Mesenchymal stem cell (in vitro differentiated cells and primary cell): ENCODE measurements at regions not wholly inside any gene's neighbourhood (a gene's known extent, or its start where the extent isn't known, plus 50 kb on each side); places are given as distances from the start of the nearest gene placed in this dataset.

Source experiments
- DNase-seq: peaks from one replicate; pipeline ENCODE4 v3.0.0-alpha.2; 2013
- H2AFZ ChIP-seq: one replicate; pipeline ENCODE4 v1.6.1; 2013; ENCODE audit warnings: low read depth, mild to moderate bottlenecking, control low read depth, inconsistent platforms, low read length, moderate library complexity
- H2AK5ac ChIP-seq: 2 replicates; pipeline ENCODE4 v1.6.1; 2013; ENCODE audit warnings: low read length, moderate library complexity, mild to moderate bottlenecking, inconsistent platforms; ENCODE audit not compliant: severe bottlenecking
- H2BK120ac ChIP-seq: one replicate; pipeline ENCODE4 v1.6.1; 2013; ENCODE audit warnings: low read depth, mild to moderate bottlenecking, inconsistent platforms, low read length, moderate library complexity
- H2BK12ac ChIP-seq, 2 experiments: one replicate each; pipeline ENCODE4 v1.6.1; 2013; ENCODE audit warnings: inconsistent platforms in 2 of 2, low read length in 2 of 2, mild to moderate bottlenecking in 2 of 2, moderate library complexity in 2 of 2, control low read depth in 1 of 2
- H2BK15ac ChIP-seq: one replicate; pipeline ENCODE4 v1.6.1; 2013; ENCODE audit warnings: mild to moderate bottlenecking, low read depth, inconsistent platforms; ENCODE audit not compliant: poor library complexity, severe bottlenecking
- H2BK5ac ChIP-seq: 2 replicates; pipeline ENCODE4 v1.6.1; 2013; ENCODE audit warnings: low read depth, mild to moderate bottlenecking, low read length, control low read depth, inconsistent platforms; ENCODE audit not compliant: poor library complexity, severe bottlenecking
- H3K14ac ChIP-seq, 2 experiments: one replicate each; pipeline ENCODE4 v1.6.1; 2013; ENCODE audit warnings: inconsistent platforms in 2 of 2, low read length in 2 of 2, control low read depth in 1 of 2, mild to moderate bottlenecking in 1 of 2, moderate library complexity in 1 of 2
- H3K18ac ChIP-seq, 2 experiments: one replicate each; pipeline ENCODE4 v1.6.1; 2013; ENCODE audit warnings: inconsistent platforms in 2 of 2, low read length in 2 of 2, control low read depth in 1 of 2, low read depth in 1 of 2, mild to moderate bottlenecking in 1 of 2
- H3K23ac ChIP-seq, 2 experiments: one replicate each; pipeline ENCODE4 v1.6.1; 2013; ENCODE audit warnings: inconsistent platforms in 2 of 2, low read length in 2 of 2, mild to moderate bottlenecking in 2 of 2, moderate library complexity in 2 of 2, control low read depth in 1 of 2
- H3K27ac ChIP-seq: 2 replicates; pipeline ENCODE4 v1.5.1; 2013; ENCODE audit warnings: mild to moderate bottlenecking, moderate library complexity, low read length, control low read depth, inconsistent platforms; ENCODE audit not compliant: poor library complexity, severe bottlenecking
- H3K27me3 ChIP-seq, 2 experiments: 2 replicates each; pipeline versions ENCODE4 v1.6.1 to v1.7.0; 2013; ENCODE audit warnings: low read length in 2 of 2, mild to moderate bottlenecking in 2 of 2, moderate library complexity in 2 of 2, control low read depth in 1 of 2, inconsistent platforms in 1 of 2; ENCODE audit not compliant: control insufficient read depth in 1 of 2, insufficient read depth in 1 of 2
- H3K36me3 ChIP-seq, 2 experiments: 2 replicates each; pipeline versions ENCODE4 v1.6.1 to v1.7.0; 2013; ENCODE audit warnings: low read length in 2 of 2, control low read depth in 1 of 2, inconsistent platforms in 1 of 2, low read depth in 1 of 2, mild to moderate bottlenecking in 1 of 2; ENCODE audit not compliant: insufficient read depth in 2 of 2, control insufficient read depth in 1 of 2
- H3K4ac ChIP-seq, 2 experiments: one replicate each; pipeline ENCODE4 v1.6.1; 2013; ENCODE audit warnings: inconsistent platforms in 2 of 2, low read length in 2 of 2, mild to moderate bottlenecking in 2 of 2, moderate library complexity in 2 of 2, control low read depth in 1 of 2, low read depth in 1 of 2
- H3K4me1 ChIP-seq: 2 replicates; pipeline ENCODE4 v1.6.1; 2013; ENCODE audit warnings: low read depth, low read length, control low read depth; ENCODE audit not compliant: control insufficient read depth, insufficient read depth
- H3K4me2 ChIP-seq: 2 replicates; pipeline ENCODE4 v1.6.1; 2013; ENCODE audit warnings: low read length, mild to moderate bottlenecking, inconsistent platforms; ENCODE audit not compliant: poor library complexity, severe bottlenecking
- H3K4me3 ChIP-seq, 2 experiments: 2 replicates each; pipeline versions ENCODE4 v1.5.1 to v1.7.0; 2013; ENCODE audit warnings: low read length in 2 of 2, mild to moderate bottlenecking in 2 of 2, control low read depth in 1 of 2, low read depth in 1 of 2; ENCODE audit not compliant: insufficient read depth in 1 of 2
- H3K79me1 ChIP-seq: replicated peaks from 2 replicates; pipeline ENCODE4 v1.6.1; 2013; ENCODE audit warnings: mild to moderate bottlenecking, control low read depth, low read length, inconsistent platforms; ENCODE audit not compliant: poor library complexity, severe bottlenecking
- H3K9ac ChIP-seq: 2 replicates; pipeline ENCODE4 v1.7.0; 2013; ENCODE audit warnings: mild to moderate bottlenecking, low read length, moderate library complexity
- H3K9me3 ChIP-seq: 2 replicates; pipeline ENCODE4 v1.7.0; 2013; ENCODE audit warnings: mild to moderate bottlenecking, low read length; ENCODE audit not compliant: control insufficient read depth
- H4K8ac ChIP-seq: one replicate; pipeline ENCODE4 v1.6.1; 2013; ENCODE audit warnings: inconsistent platforms, mild to moderate bottlenecking, low read length, moderate library complexity
- H4K91ac ChIP-seq: one replicate; pipeline ENCODE4 v1.6.1; 2013; ENCODE audit warnings: mild to moderate bottlenecking, low read length, inconsistent platforms
- WGBS: methylation state at CpG from one replicate; pipeline ENCODE4 v1.1.7; 2013; ENCODE audit warnings: mixed read lengths; 5-methylcytosine and 5-hydroxymethylcytosine counted together

DNA sequence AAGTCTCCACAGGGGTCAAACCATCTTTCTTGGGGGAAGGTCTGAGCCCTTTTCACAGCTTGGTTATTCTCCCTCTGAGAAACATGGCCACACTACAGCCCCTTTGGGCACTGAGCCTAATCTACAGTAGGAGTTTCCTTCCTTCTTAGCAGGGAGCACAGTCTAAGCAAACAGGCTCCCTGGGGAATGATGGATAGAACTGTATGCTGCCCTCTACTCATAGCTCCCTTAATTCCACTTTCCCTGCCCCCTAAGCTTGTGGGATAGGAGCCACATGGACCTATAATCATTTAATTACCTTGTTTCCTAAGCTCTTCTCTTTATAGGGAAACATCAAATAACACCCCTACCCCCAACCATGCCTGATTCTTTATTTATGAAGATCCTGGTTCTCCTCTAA lies 442.1 kb upstream of the MEX3C start:
- no peak for DNase-seq
- Histone ChIP-seq H3K4me1 (no peaks in the 10 kb centered on the region), H2BK15ac (no peak overlapping the region), H3K4me2 (no peak overlapping the region), H3K23ac (no peak overlapping the region), H3K18ac (no peak overlapping the region), H3K27me3 (no peaks in the 10 kb centered on the region), H4K8ac (no peak overlapping the region), H3K4ac (no peak overlapping the region), H2BK120ac (no peak overlapping the region), H2AFZ (no peak overlapping the region), H2BK5ac (no peak overlapping the region), H3K36me3 (no peaks in the 10 kb centered on the region), H3K4me3 (no peak overlapping the region), H2BK12ac (no peak overlapping the region), H3K79me1 (no peaks in the 10 kb centered on the region), H3K9me3 (peaks cover 15% of the 10 kb centered on the region), H4K91ac (no peak overlapping the region), H3K14ac (no peak overlapping the region), H3K9ac (no peak overlapping the region), H2AK5ac (no peak overlapping the region), H3K27ac (no peak overlapping the region)

DNA sequence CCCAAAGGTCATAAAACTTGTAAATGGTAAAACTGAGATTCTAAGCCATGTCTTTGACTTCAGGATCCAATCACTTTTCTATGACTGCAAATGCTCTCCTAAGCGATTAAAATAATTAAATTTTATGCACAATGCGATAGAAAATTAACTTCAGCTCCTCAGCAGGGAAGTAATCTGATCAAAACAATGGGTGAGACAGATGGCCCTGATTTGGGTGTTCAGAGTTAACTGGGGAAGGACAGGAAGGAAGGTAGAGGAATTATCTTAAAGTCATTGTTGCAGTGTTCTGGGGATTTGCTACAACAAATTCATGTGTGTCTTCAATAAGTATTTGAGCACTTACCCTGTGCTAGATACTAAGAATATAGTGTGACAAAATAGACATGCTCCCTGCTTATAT lies 446.0 kb upstream of the MEX3C start:
- no peak overlapping the region for H4K8ac ChIP-seq
- no peak overlapping the region for H2AK5ac ChIP-seq
- H3K4me1 ChIP-seq, result no peaks in the 10 kb centered on the region
- H2BK15ac ChIP-seq, result no peak overlapping the region
- no peak overlapping the region for H4K91ac ChIP-seq
- H2AFZ ChIP-seq, result no peak overlapping the region
- no peak overlapping the region for H3K9ac ChIP-seq
- H3K27me3 ChIP-seq, result no peaks in the 10 kb centered on the region
- H3K9me3 ChIP-seq, result no peaks in the 10 kb centered on the region
- 68% methylated on average over 1 of the region's 2 CpGs for WGBS
- H3K79me1 ChIP-seq, result no peaks in the 10 kb centered on the region
- no peak overlapping the region for H3K14ac ChIP-seq
- H2BK12ac ChIP-seq, result no peak overlapping the region
- no peak overlapping the region for H3K23ac ChIP-seq
- no peaks in the 10 kb centered on the region for H3K36me3 ChIP-seq
- H2BK120ac ChIP-seq, result no peak overlapping the region
- H3K4me3 ChIP-seq, result no peak overlapping the region
- no peak overlapping the region for H3K18ac ChIP-seq
- no peak overlapping the region for H3K4ac ChIP-seq
- no peak for DNase-seq
- H3K4me2 ChIP-seq, result no peak overlapping the region
- H3K27ac ChIP-seq, result no peak overlapping the region
- H2BK5ac ChIP-seq, result no peak overlapping the region

DNA sequence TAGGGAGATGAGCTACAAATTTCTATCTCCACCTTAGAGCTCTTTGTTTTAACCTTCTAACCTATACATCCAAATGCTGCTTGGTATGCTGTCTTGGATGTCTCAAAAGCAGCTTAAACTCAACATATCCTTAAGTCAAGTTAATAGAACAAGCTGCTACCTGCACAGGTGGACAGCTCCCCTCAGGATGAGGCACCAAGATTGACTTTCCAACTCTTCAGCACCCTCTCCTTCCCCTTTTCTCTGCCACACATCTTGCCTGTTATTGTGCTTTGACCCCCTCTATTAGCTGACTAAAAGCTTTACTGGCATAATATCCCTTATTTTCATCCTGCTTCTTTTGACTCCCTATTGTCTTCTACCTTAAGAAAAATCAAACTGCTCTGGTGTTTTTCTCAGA lies 448.1 kb upstream of the MEX3C start:
- no peak overlapping the region for H3K4me2 ChIP-seq
- H3K9me3 ChIP-seq, result no peaks in the 10 kb centered on the region
- H2BK15ac ChIP-seq, result no peak overlapping the region
- H3K36me3 ChIP-seq, result no peaks in the 10 kb centered on the region
- no peak for DNase-seq
- H3K79me1 ChIP-seq, result no peaks in the 10 kb centered on the region
- H3K4me1 ChIP-seq, result no peaks in the 10 kb centered on the region
- H2AFZ ChIP-seq, result no peak overlapping the region
- H3K23ac ChIP-seq, result no peak overlapping the region
- no peak overlapping the region for H3K4me3 ChIP-seq
- H4K91ac ChIP-seq, result no peak overlapping the region
- no peak overlapping the region for H4K8ac ChIP-seq
- H3K4ac ChIP-seq, result no peak overlapping the region
- H3K9ac ChIP-seq, result no peak overlapping the region
- no peak overlapping the region for H3K27ac ChIP-seq
- no peaks in the 10 kb centered on the region for H3K27me3 ChIP-seq
- H3K18ac ChIP-seq, result no peak overlapping the region
- no peak overlapping the region for H2BK12ac ChIP-seq
- no peak overlapping the region for H2BK5ac ChIP-seq
- H2AK5ac ChIP-seq, result no peak overlapping the region
- no peak overlapping the region for H3K14ac ChIP-seq
- H2BK120ac ChIP-seq, result no peak overlapping the region

DNA sequence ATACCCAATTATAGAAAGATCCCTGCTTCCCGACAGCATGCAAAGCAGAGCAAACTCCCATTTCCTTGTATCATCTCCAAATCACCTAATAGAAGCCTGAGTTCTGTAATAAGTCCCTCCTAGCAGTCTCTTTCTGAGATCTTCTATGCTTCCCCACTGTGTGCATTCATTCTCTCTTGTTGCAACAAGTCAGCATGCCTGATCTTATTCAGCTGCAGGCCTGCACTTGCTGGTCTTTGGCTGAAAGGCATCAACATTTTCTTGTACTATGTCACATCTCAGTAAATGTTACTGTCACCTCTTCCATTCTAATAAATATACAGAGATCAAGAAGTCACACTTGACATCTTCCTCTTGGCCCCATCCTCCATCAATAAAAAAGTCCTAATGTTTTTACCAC lies 449.9 kb upstream of the MEX3C start:
- H2BK120ac ChIP-seq, result no peak overlapping the region
- H3K36me3 ChIP-seq, result no peaks in the 10 kb centered on the region
- no peak overlapping the region for H3K23ac ChIP-seq
- no peaks in the 10 kb centered on the region for H3K4me1 ChIP-seq
- no peak overlapping the region for H3K4me3 ChIP-seq
- no peak for DNase-seq
- no peak overlapping the region for H4K91ac ChIP-seq
- no peak overlapping the region for H3K9ac ChIP-seq
- no peak overlapping the region for H2AFZ ChIP-seq
- no peak overlapping the region for H3K4ac ChIP-seq
- no peak overlapping the region for H2BK5ac ChIP-seq
- H2BK15ac ChIP-seq, result no peak overlapping the region
- no peaks in the 10 kb centered on the region for H3K9me3 ChIP-seq
- H2AK5ac ChIP-seq, result no peak overlapping the region
- H3K27me3 ChIP-seq, result no peaks in the 10 kb centered on the region
- no peak overlapping the region for H2BK12ac ChIP-seq
- H3K79me1 ChIP-seq, result no peaks in the 10 kb centered on the region
- no peak overlapping the region for H3K4me2 ChIP-seq
- H4K8ac ChIP-seq, result no peak overlapping the region
- H3K18ac ChIP-seq, result no peak overlapping the region
- no peak overlapping the region for H3K27ac ChIP-seq
- WGBS, result 85% methylated on average over 1 of the region's 1 CpG
- H3K14ac ChIP-seq, result no peak overlapping the region
